MV-4-11 (cell line): ENCODE measurements at regions not wholly inside any gene's neighbourhood (a gene's known extent, or its start where the extent isn't known, plus 50 kb on each side); places are given as distances from the start of the nearest gene placed in this dataset.
"Not testable (repeated sequence)": the region's sequence is repeated elsewhere in the genome, so short reads cannot be mapped to it uniquely, and the experiment has no call there.

ENCODE experiments used
- DNase-seq: peaks from one replicate; lab custom pipeline; 2025; lab: John Stamatoyannopoulos, UW

- DNase-seq: no peak
Measured at GRCh38 chr2:215794829-215795546, 218.4 kb downstream of the MREG start.

GRCh38 chr2:215793747-215794595, 219.4 kb downstream of the MREG start:
- peak; percentile 94 for DNase-seq

DNA sequence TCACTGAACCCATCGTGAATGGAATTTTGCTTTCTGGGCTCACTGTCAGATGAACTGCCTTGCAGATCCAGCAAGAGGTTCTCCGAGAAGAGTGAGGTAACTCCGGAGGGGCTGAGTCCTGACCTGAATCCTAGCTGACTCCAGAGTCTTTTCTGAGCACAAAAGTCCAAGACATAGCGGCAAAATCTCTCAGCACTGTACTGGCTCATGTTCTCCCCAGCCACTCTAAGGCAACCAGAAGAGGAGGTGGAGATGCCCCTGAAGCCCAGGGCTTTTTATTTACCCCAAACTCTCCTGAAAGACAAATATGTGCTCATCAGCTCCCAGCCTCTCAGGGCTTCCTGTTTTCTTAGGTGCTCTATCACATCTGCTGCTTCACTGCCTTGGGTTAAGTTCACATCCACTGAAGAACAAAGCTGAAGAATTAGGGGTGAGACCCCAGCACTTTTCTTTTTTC, 221.8 kb downstream of the MREG start:
- DNase-seq: peak; percentile 32

GRCh38 chr2:215790523-215791421, 222.6 kb downstream of the MREG start:
- no peak for DNase-seq

- no peak for DNase-seq
Measured at GRCh38 chr2:215787565-215788178, 225.7 kb downstream of the MREG start.

DNA sequence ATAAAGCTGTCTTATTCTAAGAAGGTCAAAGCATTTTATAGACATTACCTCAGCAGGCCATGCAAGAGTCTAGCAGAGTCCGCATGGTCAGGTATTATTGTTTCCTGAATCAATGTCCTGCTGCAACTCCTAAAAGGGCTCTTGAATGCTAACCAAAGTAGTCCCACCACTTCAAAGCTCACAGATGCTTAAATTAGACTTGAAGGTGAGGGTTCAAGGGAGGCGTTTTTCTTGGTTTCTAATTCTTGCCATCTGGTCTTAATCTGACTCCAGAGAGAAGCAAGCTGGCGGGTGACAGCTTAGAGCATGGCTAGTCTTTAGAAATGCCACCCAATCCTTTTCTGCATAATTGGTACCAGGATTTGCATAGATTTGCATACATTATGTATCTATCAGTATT, 226.3 kb downstream of the MREG start:
- DNase-seq: no peak

DNA sequence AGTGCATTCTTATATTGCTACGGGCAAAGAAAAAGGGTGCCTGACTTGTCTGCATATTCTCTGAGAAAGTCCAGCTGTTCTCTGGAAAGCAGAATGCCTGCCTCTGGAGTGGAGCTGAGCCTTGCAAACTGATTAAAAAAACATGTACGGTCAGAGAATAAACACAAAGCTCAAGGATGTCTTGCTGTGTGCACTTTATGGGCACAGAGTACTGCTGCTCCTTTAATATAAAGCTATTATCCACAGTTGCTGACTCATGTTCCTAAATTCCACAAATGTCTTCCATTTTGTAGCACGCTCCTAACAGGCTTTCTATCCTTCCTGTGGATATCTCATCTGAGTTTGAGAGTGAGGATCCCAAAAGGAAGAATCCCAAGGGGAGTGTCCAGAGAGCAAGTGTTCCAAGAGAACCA, 229.0 kb downstream of the MREG start:
- DNase-seq: no peak

DNA sequence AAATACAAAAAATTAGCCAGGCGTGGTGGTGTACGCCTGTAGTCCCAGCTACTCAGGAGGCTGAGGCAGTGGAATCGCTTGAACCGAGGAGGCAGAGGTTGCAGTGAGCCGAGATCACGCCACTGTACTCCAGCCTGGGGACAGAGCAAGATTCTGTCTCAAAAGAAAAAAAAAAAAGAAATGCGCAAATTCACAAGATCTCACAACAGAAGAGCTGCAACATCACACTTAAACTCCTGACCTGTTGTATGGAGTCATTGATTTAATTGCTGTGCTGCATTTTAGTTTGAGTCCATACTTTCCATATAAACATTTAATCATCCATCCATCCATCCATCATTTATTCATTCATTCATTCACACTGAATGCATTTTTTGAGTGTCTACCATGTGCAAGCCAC, 229.7 kb downstream of the MREG start:
- DNase-seq: not testable (repeated sequence)

- DNase-seq: no peak
Measured at GRCh38 chr2:215782965-215783364, 230.4 kb downstream of the MREG start.

DNA sequence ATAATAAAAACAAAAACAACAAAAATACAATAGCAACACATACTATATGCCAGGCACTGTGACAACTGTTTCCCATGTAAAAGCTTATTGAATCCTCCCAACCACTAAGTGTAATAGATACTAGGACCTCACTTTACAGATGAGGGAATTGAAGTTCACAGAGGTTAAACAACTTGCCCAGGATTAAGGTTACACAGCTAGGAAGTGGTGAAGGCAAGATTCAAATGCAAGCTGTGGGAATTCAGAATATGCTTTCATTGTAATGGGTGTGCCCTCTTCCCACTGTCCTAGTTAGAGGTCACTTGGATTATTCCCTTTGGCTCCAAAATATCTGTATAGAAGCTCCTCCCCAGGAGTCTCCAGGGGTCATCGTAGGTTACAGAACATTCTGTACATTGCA, 231.1 kb downstream of the MREG start:
- no peak for DNase-seq

DNA sequence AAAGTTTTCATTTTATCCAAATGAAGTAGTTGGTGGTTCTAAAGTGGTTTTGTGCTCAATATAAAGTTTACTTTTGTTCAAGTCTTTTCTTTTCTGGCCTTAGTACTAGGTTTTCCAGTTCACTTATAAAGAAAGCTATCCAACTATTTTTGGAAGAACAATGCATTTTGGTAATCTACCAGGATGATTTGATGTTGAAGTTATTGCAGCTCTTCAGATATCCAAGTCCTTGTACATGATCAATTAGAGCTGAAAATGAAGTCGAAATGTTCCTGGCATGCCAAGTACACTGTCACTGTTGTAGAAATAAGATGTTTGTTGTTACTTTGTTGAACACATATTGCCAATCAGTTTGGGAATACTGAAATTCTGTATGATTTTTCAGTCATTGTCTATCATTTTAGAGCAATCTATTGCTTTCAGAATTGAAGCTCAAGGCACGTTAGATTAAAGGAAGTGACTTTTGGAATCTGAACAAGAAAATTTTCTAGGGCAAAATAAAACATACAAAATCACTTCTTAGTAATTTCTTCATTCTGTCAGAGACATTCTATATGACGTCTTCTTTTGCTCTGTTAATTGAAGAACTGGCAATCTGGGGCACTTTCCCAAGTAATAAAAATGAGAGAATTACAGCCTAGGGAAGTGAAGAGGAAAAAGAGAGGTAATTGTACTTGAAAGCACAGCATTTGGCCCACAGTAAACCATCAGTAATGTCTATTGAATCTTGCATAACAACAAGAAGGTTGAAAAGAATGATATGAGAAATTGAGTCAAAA, 232.3 kb downstream of the MREG start:
- DNase-seq: no peak

DNA sequence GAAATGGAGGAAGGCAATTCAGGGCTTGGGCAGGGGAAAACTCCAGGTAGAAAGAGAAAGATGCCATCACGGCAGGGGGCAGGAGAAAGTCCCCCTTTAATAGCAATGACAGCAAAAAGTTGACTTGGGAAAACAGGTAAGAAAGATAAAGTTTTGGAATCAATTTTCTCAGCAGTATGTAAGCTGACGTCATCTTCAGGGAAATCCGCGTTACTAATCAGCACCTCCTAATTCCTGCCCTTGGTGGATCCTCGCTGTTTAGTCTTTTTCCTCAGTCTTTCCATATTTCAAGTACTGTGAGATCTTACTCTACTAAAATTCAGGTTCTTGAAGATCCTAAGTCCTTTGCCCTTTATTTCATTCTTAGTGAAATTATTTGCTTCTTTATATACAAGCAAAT, 233.0 kb downstream of the MREG start:
- DNase-seq: no peak

- no peak for DNase-seq
Measured at GRCh38 chr2:215779912-215780311, 233.4 kb downstream of the MREG start.

- no peak for DNase-seq
Measured at GRCh38 chr2:215777465-215778044, 235.8 kb downstream of the MREG start.

GRCh38 chr2:215775106-215775505, 238.2 kb downstream of the MREG start:
- no peak for DNase-seq

DNA sequence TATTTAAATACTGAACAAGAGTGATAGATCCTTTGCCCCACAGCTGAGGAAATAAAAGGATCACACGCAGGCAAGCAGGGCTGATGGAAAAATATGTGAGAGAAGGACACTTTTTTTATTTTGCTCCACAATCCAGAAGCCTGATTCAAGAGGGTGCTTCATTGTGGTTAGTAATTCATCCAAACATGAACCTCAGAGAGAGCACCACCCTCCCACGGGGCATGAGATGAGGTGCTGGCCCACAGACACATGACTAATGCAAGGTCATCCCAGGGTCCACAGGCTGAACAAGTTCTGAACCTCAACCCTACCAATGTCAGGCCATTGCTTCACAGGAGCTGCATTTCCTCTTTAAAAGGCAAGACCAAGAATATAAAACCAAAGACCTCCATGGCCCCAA, 239.6 kb downstream of the MREG start:
- DNase-seq: peak; percentile 91

GRCh38 chr2:215772634-215773563, 240.5 kb downstream of the MREG start:
- no peak for DNase-seq

DNA sequence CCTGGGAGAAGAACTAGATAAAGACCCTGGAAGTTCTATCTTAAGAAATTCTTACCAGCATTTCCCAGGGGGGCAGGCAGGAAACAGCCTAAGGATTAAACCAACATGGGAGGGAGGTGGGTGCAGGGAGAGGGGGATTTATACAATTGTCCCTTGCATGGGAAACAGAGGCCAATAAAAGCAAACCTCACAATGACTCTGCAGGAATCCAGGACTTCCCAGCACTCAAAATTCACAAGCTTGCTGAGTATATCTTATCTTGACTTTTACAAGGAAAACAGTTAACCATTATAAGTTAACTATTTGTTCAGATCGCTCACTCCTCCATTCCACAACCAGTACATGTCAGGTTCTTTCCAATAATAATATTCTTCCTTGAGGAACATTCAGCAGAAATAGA, 241.3 kb downstream of the MREG start:
- no peak for DNase-seq

- DNase-seq: no peak
Measured at GRCh38 chr2:215771241-215771640, 242.1 kb downstream of the MREG start.

DNA sequence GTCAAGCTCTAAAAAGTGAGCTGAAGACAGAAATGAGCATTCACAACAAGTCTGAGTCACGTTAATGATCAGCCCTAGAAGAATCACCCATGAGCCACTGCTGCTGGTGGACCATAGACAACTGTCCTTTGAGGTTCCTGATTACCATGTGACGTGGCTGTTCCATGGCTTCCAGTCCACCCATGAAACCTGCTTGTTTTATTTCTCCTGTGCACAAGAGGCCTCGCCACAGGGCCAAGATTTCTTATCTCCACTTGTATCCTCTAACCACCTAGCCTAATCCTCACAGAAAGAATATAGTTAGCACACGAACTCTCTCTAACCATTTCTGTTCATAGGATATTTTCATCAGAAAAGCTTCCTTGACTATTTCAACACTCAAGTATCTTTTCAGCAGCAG, 242.7 kb downstream of the MREG start:
- DNase-seq: no peak
